Dermis blood vessel endothelial cell (primary cell): ENCODE measurements at regions not wholly inside any gene's neighbourhood (a gene's known extent, or its start where the extent isn't known, plus 50 kb on each side); places are given as distances from the start of the nearest gene placed in this dataset.
"Not testable (repeated sequence)": the region's sequence is repeated elsewhere in the genome, so short reads cannot be mapped to it uniquely, and the experiment has no call there.

Source experiments
- DNase-seq: peaks from one replicate; pipeline ENCODE4 v3.0.0; 2010

- DNase-seq: no peak
Measured at GRCh38 chr4:106869551-106869950, 166.6 kb downstream of the DKK2 start.

GRCh38 chr4:106868381-106869035, 167.6 kb downstream of the DKK2 start:
- no peak for DNase-seq

GRCh38 chr4:106864231-106864630, 171.9 kb downstream of the DKK2 start:
- no peak for DNase-seq

GRCh38 chr4:106854569-106855351, 181.4 kb downstream of the DKK2 start:
- DNase-seq: no peak

GRCh38 chr4:106852426-106852825, 183.7 kb downstream of the DKK2 start:
- no peak for DNase-seq

- DNase-seq: no peak
Measured at GRCh38 chr4:106851726-106852125, 184.4 kb downstream of the DKK2 start.

DNA sequence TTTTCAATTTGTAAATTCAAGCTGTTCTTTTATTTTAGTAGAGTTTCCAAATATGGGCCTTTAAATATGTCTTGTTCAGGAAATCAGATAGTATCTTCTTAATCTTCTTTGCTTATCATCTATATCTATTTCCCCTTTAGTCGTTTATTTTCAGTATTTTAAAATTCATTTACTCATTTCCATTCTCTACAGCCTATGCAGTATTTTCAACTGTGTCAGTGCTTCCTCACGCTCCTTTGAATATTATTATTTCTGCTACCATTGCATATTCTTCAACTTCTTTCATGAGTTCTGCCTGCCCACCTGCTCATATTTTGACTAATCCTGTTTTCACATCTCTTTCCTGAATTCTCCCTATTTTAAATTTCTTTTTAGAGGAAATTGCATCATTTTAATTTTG, 185.4 kb downstream of the DKK2 start:
- DNase-seq: no peak

DNA sequence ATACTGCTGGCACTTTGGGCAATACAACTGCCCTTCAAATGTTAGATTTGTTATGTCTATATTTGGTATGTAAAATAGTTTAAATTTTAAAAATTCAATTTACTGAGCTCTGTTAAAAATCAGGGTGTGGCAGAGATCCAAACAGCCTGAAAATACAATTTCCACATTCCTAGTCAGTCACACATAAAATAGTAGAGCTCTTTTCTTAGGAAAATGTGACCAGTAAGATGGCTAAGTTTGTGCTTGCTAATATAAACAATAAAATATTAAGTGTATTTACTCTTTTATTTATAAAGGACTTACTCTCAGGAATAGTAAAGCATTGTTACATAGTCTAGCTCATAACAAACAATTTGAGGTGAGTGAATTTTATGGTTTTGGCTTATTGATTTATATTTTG, 200.2 kb downstream of the DKK2 start:
- no peak for DNase-seq

DNA sequence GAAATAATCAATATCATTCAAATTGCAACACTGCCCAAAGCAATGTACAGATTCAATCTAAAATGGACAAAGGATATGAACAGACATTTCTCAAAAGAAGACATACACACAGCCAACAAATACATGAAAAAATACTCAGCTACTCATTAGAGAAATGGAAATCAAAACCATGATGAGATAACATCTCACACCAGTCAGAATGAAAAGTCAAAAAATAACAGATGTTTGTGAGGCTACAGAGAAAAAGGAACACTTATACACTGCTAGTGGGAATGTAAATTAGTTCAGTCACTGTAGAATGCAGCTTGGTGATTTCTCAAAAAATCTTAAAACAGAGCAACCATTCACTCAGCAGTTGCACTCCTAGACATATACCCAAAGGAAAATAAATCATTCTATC, 205.2 kb downstream of the DKK2 start:
- no peak for DNase-seq

- DNase-seq: peak; percentile 19
Measured at GRCh38 chr4:106818764-106819163, 217.3 kb downstream of the DKK2 start.

DNA sequence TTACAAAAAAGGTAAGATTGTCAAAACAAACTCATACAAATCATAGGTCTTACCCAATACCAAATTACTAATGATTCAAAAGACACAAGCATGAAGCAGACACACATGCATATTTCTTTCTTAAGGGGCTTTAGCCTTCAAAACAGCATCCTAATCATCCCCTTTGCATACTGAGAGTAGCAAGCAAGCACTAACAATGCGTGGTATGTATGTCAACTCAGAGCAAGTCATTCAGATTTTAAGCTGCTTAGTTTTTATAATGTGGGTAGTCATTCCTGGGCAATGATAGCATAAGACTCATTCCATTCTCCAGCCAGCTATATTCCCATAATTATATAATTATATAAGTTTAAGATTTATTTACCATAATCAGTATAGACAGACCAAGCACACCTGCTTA, 219.6 kb downstream of the DKK2 start:
- DNase-seq: no peak

GRCh38 chr4:106810122-106810521, 226.0 kb downstream of the DKK2 start:
- DNase-seq: no peak

- peak; percentile 72 for DNase-seq
Measured at GRCh38 chr4:106809076-106809475, 227.0 kb downstream of the DKK2 start.

GRCh38 chr4:106806158-106806797, 229.8 kb downstream of the DKK2 start:
- no peak for DNase-seq

- DNase-seq: peak; percentile 14
Measured at GRCh38 chr4:106803083-106803482, 233.0 kb downstream of the DKK2 start.

DNA sequence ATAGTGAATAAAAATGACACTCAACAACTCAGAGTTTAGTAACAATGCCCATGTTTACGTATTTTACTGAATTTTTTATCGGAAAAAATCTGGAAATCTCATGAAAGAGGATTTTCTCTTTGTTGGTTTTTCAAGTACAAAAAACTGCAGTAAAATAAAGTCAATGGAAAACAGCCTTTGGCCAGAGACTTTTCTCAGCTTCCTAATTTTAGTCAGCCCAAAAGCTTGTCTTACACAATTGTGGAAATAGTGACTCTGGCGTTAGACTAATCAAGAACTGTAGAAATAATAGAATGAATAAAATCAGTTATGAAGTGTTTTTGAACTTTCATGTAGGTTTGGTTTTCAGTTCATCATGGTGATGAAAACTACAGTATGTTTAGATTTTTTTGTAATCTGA, 234.7 kb downstream of the DKK2 start:
- DNase-seq: no peak

DNA sequence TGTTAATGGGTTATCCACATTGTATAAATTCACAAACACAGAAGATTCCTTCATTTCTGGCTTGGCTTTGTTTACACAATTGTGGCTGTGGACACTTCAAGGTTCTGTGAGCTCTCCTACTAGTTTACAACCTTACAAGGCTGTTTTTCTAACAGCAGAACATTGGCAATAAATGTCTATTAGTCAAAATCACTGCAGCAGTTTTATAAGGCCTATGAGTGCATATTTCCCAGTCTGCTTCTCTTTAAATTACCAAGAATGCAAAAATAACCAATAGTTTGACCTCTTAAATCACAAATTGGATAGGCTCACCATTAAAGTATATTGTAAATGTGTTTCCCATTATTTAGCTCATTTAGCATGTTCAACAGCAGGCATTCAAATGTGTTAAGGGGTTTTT, 239.2 kb downstream of the DKK2 start:
- DNase-seq: no peak

DNA sequence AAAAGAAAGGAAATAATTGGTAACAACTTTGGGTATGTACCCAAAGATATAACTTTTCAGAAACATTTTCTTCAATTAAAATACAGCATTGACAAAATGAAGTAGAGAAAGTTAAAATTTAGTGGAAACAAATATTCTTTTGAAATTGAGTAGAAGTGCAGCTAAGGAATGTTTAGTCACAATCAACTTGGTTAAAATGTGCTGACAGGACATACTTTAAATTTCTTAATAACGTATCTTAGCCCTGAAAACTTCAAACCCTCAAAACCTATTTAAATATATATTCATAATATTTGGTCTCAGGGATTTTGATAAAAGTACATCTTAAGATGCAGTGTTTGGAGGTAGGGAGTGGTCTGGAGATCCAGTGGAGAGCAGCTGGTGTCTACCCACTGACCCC, 240.8 kb downstream of the DKK2 start:
- no peak for DNase-seq

DNA sequence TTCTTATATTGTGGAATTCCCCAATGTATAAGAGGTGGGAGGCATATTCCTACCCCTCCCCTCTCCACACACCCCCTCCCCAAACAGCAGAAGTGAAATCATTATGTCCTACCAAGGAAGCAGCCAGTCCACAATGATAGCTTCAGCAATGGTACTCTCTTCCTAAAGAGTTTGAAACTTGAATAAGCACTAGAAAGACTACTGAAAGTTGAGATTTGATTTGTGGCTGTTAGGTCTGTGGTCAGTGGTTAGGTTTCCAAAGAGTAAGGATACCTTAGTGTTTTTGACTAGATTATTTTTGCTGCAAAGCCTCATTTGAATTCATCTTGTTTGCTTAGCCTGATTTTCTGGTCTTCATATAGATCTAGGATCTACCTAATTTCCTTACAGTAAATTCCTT, 242.2 kb downstream of the DKK2 start:
- DNase-seq: no peak

DNA sequence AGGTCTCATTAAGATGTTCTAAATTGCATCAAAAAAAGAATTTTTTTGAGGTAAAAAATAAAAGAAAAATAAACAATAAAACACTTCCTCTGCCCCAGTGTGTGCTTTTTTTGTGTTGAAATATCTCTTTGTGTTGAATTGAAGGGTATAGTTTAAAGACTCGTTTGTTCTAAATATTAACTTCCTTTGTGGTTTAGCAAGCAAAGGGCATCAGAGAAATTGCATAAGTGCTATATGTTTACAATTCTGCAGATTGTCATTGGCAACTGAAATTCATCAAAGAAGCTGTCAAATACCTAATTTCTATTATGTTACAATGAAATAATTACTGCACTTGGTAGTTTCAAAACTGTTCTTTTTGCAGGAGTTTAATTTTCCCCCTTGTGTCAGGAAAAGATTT, 260.5 kb downstream of the DKK2 start:
- no peak for DNase-seq

DNA sequence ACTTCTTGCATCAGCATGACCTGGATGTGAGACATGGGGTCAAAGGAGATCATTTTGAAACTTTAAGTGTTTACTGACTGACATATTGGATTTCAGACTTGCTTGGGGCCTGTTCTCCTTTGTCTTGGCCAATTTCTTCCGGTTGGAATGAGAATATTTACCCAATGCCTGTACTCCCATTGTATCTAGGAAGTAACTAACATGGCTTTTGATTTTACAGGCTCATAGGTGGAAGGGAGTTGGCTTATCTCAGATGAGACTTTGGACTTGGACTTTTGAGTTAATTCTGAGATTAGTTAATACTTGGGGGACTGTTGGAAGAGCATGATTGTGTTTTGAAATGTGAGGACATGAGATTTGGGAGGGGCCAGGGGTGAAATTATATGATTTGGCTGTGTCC, 262.1 kb downstream of the DKK2 start:
- not testable (repeated sequence) for DNase-seq

- no peak for DNase-seq
Measured at GRCh38 chr4:106773076-106773905, 262.8 kb downstream of the DKK2 start.

DNA sequence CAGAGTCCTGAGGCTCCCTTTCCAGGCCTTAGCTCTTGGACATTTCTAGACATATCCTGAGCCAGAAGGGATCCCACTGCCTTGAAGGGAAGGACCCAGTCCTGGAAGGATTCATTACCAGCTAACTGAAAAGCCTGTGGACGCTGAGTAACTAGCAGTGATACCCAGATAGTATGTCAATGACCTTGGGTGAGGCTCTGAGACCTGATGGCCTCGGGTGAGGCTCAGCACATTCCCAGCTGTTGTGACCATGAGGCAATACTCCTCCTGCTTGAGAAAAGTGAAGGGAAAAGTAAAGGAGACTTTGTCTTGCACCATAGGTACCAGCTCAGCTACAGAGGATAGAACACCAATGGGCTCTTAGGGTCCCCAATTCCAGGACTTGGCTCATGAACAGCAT, 268.1 kb downstream of the DKK2 start:
- DNase-seq: no peak
